PFSK-1 (cell line): ENCODE measurements at regions not wholly inside any gene's neighbourhood (a gene's known extent, or its start where the extent isn't known, plus 50 kb on each side); places are given as distances from the start of the nearest gene placed in this dataset.

Experiments
- FOXP2 ChIP-seq: optimal IDR thresholded peaks from 2 replicates; pipeline ENCODE3; 2011; ENCODE audit warnings: borderline replicate concordance, control low read depth, inconsistent platforms; ENCODE audit not compliant: insufficient read depth; ENCODE audit errors: extremely low read length, extremely low read depth
- POLR2AphosphoS5 ChIP-seq: IDR thresholded peaks from 2 replicates; pipeline ENCODE4 v1.6.1; 2012; ENCODE audit warnings: low read depth, mild to moderate bottlenecking, control low read depth, low read length, moderate library complexity
- SIN3A ChIP-seq: IDR thresholded peaks from 2 replicates; pipeline ENCODE4 v1.6.1; 2012; ENCODE audit warnings: mild to moderate bottlenecking, low read length, moderate library complexity, borderline replicate concordance; ENCODE audit not compliant: insufficient read depth
- TAF1 ChIP-seq: IDR thresholded peaks from 2 replicates; pipeline ENCODE4 v1.6.1; 2012; ENCODE audit warnings: low read length, control low read depth, borderline replicate concordance; ENCODE audit not compliant: insufficient read depth
- TF ChIP-seq, protein P1 (sequence below), 2 experiments: IDR thresholded peaks; 2 replicates each; pipeline versions ENCODE4 v1.6.1 to v1.8.0; 2011 to 2012; ENCODE audit warnings: low read depth in 2 of 2, low read length in 2 of 2, control low read depth in 1 of 2, inconsistent platforms in 1 of 2, mild to moderate bottlenecking in 1 of 2, moderate library complexity in 1 of 2; ENCODE audit not compliant: insufficient read depth in 1 of 2

DNA sequence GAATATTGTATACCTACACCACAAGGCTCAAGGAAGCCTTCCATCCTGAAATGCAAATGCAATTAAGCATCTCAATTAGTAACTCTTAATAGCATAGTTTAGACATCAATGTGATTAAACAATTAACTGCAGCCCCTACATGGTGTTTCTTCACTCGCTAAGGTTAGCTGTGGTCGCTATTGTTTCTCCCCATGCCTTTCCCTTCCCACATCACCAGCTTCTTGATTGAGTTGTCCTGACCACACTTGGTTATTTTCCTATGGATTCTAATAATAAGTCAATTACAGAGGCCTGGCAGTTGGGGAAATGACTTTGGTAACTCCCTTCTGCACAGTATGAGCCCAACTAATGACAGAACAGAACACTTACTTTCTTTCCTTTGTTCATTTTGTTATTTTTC is 265.0 kb downstream of the ADAMTS20 start:
- no peak for TF ChIP-seq POLR2AphosphoS5
- no peak for TF ChIP-seq TAF1
- no peak for TF ChIP-seq SIN3A
- no peak for TF ChIP-seq FOXP2
- TF ChIP-seq, protein P1, sequence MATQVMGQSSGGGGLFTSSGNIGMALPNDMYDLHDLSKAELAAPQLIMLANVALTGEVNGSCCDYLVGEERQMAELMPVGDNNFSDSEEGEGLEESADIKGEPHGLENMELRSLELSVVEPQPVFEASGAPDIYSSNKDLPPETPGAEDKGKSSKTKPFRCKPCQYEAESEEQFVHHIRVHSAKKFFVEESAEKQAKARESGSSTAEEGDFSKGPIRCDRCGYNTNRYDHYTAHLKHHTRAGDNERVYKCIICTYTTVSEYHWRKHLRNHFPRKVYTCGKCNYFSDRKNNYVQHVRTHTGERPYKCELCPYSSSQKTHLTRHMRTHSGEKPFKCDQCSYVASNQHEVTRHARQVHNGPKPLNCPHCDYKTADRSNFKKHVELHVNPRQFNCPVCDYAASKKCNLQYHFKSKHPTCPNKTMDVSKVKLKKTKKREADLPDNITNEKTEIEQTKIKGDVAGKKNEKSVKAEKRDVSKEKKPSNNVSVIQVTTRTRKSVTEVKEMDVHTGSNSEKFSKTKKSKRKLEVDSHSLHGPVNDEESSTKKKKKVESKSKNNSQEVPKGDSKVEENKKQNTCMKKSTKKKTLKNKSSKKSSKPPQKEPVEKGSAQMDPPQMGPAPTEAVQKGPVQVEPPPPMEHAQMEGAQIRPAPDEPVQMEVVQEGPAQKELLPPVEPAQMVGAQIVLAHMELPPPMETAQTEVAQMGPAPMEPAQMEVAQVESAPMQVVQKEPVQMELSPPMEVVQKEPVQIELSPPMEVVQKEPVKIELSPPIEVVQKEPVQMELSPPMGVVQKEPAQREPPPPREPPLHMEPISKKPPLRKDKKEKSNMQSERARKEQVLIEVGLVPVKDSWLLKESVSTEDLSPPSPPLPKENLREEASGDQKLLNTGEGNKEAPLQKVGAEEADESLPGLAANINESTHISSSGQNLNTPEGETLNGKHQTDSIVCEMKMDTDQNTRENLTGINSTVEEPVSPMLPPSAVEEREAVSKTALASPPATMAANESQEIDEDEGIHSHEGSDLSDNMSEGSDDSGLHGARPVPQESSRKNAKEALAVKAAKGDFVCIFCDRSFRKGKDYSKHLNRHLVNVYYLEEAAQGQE (IDR thresholded peaks at IDR 0.05; ENCODE audit: insufficient read depth in 1 of 2, low read depth in 2 of 2, low read length in 2 of 2): no peak
